Fibroblast of mammary gland (primary cell): ENCODE measurements at regions not wholly inside any gene's neighbourhood (a gene's known extent, or its start where the extent isn't known, plus 50 kb on each side); places are given as distances from the start of the nearest gene placed in this dataset.

Experiments
- DNase-seq: peaks from one replicate; pipeline ENCODE4 v3.0.0-alpha.2; 2010; ENCODE audit warnings: low read depth
- H3K4me3 ChIP-seq: 2 replicates; pipeline ENCODE4 v1.5.1; 2011; ENCODE audit warnings: low read depth, mild to moderate bottlenecking, low read length, moderate library complexity; ENCODE audit not compliant: control insufficient read depth
- TF ChIP-seq, protein P1 (sequence below): conservative IDR thresholded peaks from 2 replicates; pipeline ENCODE4 v1.5.1; 2011; ENCODE audit warnings: low read depth, low read length, inconsistent platforms; ENCODE audit not compliant: control insufficient read depth, insufficient read depth

DNA sequence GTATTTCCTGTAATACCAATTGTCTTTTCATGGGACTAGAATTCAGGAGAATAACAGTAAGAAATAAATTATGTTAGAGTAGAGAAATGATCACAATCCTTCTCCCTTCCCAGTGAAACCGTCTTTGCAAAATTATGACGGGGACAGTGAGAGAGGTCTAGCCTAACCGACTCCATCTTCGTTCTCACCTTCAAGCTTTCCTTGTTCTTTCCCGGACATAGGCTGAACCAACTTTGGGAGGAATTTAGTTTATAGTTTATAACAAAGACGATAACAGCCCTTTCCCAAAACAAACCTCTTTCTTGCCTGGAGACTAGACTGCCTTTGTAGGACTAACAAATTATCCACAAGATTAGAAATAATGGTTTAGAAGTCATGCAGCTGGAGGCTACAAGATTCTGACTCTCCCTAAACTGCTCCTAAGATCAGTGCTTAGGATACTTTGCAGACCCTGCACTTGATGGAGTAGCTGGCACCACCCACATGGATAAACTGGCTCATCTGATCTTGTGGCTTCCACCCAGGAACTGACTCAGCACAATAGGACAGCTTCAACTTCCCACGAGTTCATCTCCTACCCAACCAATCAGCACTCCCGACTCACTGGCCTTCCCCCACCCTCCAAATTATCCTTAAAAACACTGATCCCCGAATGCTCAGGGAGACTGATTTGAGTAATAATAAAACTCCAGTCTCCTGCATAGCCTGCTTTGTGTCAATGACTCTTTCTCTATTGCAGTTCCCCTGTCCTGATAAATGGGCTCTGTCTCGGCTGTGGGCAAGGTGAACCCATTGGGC, 521.2 kb upstream of the TBX3 start:
- TF ChIP-seq, protein P1, sequence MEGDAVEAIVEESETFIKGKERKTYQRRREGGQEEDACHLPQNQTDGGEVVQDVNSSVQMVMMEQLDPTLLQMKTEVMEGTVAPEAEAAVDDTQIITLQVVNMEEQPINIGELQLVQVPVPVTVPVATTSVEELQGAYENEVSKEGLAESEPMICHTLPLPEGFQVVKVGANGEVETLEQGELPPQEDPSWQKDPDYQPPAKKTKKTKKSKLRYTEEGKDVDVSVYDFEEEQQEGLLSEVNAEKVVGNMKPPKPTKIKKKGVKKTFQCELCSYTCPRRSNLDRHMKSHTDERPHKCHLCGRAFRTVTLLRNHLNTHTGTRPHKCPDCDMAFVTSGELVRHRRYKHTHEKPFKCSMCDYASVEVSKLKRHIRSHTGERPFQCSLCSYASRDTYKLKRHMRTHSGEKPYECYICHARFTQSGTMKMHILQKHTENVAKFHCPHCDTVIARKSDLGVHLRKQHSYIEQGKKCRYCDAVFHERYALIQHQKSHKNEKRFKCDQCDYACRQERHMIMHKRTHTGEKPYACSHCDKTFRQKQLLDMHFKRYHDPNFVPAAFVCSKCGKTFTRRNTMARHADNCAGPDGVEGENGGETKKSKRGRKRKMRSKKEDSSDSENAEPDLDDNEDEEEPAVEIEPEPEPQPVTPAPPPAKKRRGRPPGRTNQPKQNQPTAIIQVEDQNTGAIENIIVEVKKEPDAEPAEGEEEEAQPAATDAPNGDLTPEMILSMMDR, result no peak
- H3K4me3 ChIP-seq, result no peak overlapping the region
- DNase-seq, result peak; percentile 92

DNA sequence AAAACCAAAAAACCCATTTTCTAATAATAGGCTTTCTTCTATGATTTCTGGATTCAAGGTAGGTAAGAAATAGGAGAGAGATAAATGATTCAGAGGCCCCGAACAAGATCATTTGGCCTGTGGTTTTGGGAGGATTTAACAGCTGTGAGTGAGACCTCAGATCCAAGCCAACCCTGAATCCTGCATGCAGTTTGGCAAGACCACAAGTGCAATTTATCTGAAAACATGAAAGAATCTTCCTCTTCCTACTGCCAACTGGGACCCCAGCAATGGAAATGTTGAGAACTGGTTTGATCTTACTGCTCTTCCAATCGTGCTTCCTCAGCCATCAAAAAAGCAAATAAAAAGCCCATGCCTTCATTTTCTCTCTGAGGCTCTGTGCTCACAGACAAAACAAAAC, 519.7 kb upstream of the TBX3 start:
- no peak overlapping the region for H3K4me3 ChIP-seq
- TF ChIP-seq, protein P1, result no peak
- DNase-seq, result peak; percentile 83

DNA sequence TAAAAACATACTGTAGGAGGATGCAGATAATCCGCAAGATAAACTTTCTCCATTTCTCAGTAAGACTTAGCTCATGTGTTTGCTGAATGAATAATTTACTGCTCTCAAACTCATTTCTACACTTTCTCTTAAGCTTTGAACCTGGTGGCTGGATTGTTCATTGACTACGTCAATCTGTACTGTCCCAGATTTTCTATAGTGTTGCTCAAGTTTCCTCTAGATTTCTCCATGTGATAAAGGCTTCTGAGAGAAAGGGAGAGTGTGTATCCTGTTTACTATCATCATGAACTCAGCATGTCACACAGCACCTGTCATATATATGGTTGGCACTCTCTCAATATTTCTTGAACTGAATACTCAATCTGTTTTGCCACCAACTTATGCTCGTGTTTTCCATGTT, 518.0 kb upstream of the TBX3 start:
- TF ChIP-seq, protein P1, result no peak
- no peak overlapping the region for H3K4me3 ChIP-seq
- DNase-seq, result no peak

DNA sequence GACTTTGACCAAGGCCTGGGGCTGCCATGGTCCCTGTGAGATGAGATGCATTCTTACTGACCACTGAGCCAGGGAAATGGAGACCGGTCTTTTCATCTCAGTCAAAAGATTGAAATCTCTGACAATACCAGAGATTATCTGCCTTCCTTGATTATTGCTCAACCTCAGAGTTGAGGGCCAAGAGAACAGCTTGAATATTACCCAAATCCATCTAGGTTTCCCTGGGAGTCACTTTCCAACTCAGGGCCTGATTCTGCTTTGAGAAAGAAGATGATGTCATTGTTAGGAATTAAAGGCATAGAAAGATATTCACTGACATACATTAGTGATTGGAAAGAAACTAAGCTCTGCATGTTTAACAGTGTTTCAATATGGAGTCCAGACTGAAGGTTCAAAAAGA, 515.9 kb upstream of the TBX3 start:
- no peak overlapping the region for H3K4me3 ChIP-seq
- TF ChIP-seq, protein P1, result no peak
- DNase-seq, result peak; percentile 84

DNA sequence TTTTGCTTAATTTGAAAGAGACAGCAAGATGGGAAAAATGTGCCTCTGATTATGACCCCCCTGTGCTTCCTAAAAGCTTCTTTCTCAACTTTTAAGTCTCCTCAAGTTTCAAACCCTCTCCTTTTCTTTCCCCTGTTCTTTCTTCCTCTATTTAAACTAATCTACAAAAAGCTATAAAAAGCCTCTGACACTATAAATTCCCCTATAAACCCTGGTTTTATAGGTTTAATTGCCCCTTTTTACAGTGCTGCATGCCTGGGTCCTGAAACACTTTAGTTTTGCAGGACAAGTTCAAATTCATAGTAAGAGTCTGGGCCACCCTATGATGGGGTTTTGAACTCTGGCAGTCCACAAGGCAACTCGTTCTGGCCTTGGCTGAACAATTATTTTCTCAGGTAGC, 510.9 kb upstream of the TBX3 start:
- TF ChIP-seq, protein P1, result no peak

DNA sequence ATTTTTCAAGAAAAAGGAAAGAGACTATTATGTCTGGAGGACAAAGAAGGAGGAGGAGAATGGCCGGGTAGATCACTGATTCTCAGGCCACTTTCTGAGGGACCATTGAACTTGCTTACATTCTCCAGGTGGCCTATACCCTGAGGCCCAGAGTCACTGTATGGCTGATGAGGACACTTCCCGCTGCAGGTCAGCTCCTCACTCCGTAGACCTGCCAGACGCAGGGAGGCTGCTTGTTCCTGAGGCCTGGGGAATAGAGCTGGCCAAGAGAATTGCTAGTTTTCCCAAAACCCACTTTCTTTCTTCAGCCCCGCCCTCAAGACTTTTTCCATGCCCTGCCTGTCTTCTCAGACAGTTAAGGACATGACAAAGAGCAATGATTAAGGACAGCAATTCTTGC, 510.5 kb upstream of the TBX3 start:
- no peak overlapping the region for H3K4me3 ChIP-seq
- DNase-seq, result no peak
- TF ChIP-seq, protein P1, result no peak

More for the DNA sequence above, 510.9 kb upstream of the TBX3 start:
- no peak overlapping the region for H3K4me3 ChIP-seq
- DNase-seq, result no peak
